Inflammatory macrophage treated with lipopolysaccharide for 4 hours (primary cell): ENCODE measurements at regions not wholly inside any gene's neighbourhood (a gene's known extent, or its start where the extent isn't known, plus 50 kb on each side); places are given as distances from the start of the nearest gene placed in this dataset.

ENCODE experiments used
- DNase-seq: peaks from one replicate; pipeline ENCODE4 v3.0.0-alpha.2; 2020

DNA sequence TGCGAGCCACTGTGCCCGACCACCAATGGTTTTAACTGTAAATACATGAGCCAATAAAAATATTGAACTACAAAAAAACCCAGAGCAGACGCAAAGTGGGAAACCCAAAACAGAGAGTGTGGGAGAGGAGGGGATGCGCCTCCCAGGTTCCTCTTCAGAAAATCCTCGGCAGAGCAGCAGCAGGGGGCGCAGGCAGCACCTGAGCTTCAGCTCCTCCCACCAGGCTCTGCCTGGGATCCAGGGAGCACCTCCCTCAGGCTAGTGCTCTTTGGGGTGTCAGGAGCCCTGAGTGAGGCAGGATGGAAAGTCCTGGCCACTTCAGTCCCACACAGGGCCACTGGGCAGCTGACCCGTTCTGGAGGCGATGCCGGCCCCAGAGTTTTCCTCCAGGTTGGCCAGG, 536.9 kb upstream of the CDH4 start:
- no peak for DNase-seq

DNA sequence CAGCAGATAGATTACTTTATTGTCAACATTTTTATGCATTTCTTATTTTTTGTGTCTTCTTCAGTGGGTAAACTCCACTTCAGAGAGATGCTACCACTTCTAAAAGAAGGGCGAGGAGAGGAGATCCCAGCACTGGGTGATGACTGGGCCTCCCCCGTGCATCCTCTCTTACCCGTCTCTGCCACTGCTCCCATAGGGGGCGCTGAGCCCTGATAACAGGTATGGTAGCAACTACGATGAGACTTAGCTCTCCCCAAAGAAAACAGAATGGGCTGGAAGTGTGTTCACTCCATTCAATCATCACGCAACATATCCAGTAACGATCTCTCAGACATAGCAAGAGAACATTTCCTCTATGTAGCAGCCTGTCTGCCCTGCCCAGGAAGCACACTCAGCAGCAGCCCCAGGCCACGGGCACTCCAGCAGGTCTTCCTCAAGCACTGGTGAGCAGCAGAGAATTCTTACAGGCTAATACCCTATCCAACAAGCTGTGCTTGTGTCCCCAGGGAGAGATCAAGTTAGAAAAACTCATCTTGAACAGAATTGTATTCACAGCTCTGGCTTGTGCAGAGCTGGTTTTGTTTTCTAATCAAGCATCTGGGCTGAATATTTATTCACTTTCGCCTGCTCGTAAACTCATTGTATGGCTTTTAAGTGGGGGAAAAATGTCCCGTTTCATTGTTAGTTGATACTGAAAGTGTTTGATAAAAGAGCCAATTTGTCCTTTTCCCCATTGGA, 533.1 kb upstream of the CDH4 start:
- no peak for DNase-seq

DNA sequence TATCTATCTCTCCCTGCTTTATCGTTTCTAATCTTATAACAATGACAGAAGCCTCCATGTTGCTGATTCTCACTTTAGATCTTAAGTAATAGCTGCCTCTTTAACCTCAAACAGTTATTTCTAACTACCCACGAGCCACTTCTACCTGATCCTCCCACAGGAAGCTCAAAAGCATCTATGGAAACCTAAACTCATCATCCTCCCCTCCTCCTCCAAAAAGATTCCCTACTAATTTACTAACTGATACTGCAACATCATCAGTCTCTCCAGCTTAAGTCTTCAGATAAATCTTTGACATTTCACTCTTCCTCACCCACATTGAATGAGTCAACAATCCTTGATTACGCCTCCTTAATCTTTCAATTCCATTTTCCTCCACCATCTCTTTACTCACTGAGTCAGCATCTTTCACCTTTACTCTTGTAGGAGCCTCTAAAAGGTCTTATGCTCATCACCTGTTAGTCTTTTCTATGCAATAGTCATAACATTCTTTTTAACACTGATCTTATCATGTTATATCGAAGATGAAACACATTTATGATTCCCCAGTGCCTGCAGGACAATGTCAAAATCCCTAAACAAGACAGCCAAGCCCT, 526.7 kb upstream of the CDH4 start:
- DNase-seq, result no peak

- no peak for DNase-seq
Observed at GRCh38 chr20:60727425-60727824, 524.6 kb upstream of the CDH4 start.

- no peak for DNase-seq
Observed at GRCh38 chr20:60728705-60729104, 523.4 kb upstream of the CDH4 start.

- no peak for DNase-seq
Observed at GRCh38 chr20:60729135-60729900, 522.7 kb upstream of the CDH4 start.

GRCh38 chr20:60732322-60732721, 519.7 kb upstream of the CDH4 start:
- no peak for DNase-seq

DNA sequence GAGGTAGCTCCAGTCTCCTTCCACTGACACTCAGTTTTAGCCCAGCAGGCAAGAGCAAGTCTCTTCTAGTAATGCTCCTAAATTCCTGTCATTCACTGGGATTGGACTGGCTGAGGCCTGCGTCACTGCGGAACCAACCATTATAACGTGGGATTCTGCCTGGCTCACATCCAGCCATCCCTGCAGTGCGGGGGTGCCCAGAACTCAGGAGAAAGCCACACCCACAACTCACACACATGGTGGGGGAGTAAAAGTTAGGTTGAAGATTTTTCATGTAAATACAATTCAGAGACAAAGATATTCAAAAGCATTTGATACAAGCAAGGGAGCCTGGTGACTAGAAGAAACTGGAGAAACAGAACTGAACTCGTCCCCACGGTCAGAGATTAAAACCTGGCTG, 504.0 kb upstream of the CDH4 start:
- no peak for DNase-seq

- DNase-seq, result no peak
Observed at GRCh38 chr20:60749804-60750602, 502.1 kb upstream of the CDH4 start.

GRCh38 chr20:60750909-60751308, 501.2 kb upstream of the CDH4 start:
- no peak for DNase-seq

- DNase-seq, result no peak
Observed at GRCh38 chr20:60751826-60752225, 500.2 kb upstream of the CDH4 start.

DNA sequence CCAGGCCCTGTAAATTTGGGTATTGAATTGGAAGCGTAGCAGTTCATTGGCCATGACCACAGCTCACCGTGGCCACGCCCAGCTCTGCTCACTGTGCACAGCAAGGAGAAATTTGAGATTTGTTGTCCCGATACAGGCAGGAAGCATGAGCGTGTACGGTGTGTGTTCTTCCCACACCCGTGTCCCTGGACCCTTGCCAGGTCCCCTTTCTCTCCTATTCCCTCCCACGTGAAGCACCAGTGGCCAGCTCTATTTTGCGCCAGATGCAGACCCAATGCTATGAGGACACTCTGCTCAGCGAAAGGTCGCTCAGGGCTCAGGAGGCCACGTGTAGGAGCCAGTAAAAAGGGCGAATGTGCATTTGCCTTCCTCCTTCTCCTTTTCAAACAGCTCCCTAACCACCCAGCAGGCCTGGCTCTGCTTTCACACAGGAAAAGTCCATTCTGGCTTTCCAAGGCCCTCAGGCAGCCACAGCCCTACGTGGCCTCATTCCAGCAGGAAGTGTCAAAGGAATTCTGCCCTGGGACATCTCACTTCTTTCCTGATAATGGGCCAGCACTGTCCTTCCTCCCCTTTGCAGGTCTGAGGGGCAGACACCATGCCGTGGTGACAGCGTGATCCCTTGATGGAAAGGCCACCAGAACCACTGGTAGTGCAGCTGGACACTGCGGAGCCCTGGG, 499.2 kb upstream of the CDH4 start:
- no peak for DNase-seq

DNA sequence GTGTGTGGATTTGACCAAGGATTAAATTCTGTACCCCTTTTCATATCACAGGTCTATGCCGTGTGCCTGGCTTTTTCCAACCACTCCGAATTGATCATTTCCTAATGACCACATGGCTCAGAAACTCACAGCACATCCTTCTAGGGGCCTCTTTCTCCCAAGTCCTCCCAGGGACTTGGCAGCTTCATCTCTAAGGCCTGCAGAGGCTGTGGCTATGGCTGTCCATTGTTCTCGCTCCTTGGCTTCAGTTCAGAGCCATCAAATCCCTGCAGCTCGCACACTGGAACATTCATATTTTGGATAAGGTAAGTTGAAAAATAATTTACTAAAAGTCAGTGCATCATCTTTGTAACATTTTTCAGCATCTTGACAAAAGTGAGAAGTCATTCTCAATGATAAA, 497.2 kb upstream of the CDH4 start:
- DNase-seq, result no peak

GRCh38 chr20:60759651-60760050, 492.4 kb upstream of the CDH4 start:
- no peak for DNase-seq

DNA sequence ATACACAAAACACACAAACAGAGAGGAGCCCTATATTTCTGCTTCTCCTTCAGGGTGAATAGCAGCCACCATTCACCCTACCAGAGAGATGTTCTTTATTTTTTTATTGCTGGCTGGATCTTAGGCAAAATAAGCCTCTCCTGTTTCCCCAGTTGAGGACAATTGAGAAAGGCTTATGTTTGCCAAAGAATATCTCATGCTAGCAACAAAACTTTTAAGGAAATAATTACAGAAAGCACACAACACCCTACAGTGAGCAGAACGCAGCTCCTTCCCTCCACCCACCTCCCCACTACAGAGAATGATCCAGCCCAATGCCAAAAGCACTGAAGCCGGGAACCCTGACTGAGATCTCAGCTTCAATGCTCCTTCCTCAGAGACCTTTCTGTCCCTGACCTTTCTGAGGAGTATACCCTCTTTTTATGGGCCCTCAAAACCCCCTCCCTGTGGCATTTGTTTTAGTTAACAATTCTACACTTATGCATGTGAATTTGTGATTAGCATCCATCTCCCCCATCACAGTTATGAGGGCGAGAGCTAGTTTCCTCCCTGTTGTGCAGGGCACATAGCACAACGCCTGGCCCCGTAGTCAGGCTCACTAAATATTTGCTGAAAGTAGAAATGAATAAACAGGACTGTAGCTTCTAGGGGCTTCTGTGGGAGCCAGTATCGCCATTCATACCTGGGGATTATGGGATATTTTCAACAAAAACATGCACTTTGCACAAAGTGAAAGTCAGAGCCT, 491.6 kb upstream of the CDH4 start:
- DNase-seq, result no peak

DNA sequence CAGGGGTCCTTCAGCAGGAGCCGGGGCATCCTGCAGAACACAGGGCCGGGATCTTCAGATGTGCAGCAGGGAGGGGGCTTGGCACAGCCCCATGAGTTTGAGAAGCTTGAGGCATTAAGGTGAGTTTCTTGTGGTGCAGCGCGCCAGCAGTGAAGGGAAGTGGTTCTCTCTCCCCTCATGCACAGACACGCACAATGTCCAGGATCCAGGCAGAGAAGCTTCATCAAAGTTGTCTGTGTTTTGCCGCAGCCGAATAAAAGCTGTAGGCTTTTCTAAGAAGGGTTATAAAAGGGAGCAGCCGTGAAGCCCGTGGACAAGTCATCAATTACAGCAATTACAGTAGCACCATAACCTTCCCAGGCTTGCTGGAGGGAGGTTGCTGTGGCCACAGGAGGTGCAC, 491.0 kb upstream of the CDH4 start:
- DNase-seq, result no peak

DNA sequence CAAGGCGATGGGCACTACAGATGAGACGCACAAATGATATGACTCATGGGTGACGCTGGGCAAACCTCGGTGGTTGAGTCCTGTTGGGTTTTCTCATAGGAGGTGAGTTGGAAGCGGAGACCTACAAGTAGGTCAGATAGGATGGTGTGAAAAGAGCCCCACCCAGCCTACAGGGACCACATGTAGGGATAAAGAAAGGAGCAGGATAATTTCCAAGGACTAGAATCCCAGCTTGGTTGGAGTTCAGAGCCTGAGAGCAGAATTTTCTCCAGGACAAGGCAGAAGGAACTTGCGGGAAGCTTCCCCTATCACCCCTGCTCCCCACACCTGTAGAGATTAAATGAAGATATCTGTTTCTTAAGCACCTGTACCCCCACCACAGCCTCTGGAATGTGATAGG, 489.7 kb upstream of the CDH4 start:
- DNase-seq, result no peak

GRCh38 chr20:60764328-60764727, 487.7 kb upstream of the CDH4 start:
- no peak for DNase-seq

- no peak for DNase-seq
Observed at GRCh38 chr20:60764771-60765170, 487.3 kb upstream of the CDH4 start.

GRCh38 chr20:60765821-60766403, 486.1 kb upstream of the CDH4 start:
- no peak for DNase-seq

DNA sequence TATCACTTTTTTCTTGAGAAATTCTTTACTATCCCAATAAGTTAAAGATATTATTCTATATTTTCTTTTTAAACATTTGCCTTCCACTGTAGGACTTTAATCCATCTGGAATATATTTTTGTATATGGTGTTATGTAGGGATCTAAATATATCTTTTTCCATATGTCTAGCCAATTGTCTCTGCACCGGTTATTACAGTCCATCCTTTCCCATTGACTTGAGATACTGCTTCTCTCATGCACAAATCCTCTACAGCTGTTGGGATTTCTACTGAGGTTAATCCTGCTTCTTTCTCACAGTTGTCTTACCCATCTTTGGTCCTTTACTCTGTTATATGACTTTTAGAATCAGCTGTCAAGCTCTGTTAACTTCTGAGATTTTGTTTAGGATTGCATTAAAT, 483.8 kb upstream of the CDH4 start:
- no peak for DNase-seq
